ENCODE measurements at regions not wholly inside any gene's neighbourhood (a gene's known extent, or its start where the extent isn't known, plus 50 kb on each side); places are given as distances from the start of the nearest gene placed in this dataset.
"Not testable (repeated sequence)": the region's sequence is repeated elsewhere in the genome, so short reads cannot be mapped to it uniquely, and the experiment has no call there.

GRCh38 chr1:104946558-104947210, 1197.0 kb downstream of the AMY1C start:
- no peak for ATAC-seq
- no peak for DNase-seq

- ATAC-seq, result no peak
- no peak for DNase-seq
Measured at GRCh38 chr1:104953555-104953954, 1203.9 kb downstream of the AMY1C start.

GRCh38 chr1:104973516-104973915, 1223.8 kb downstream of the AMY1C start:
- DNase-seq (no peak), ATAC-seq (no peak)

- no peak for DNase-seq
- ATAC-seq, result no peak
Measured at GRCh38 chr1:104979651-104980050, 1230.0 kb downstream of the AMY1C start.

GRCh38 chr1:104987210-104987609, 1237.5 kb downstream of the AMY1C start:
- ATAC-seq, result no peak
- no peak for DNase-seq

GRCh38 chr1:104989012-104989411, 1239.3 kb downstream of the AMY1C start:
- DNase-seq (no peak), ATAC-seq (no peak)

- DNase-seq (no peak), ATAC-seq (no peak)
Measured at GRCh38 chr1:104991702-104992101, 1242.0 kb downstream of the AMY1C start.

GRCh38 chr1:105000793-105001192, 1251.1 kb downstream of the AMY1C start:
- DNase-seq, result no peak

GRCh38 chr1:105004515-105004914, 1254.8 kb downstream of the AMY1C start:
- DNase-seq (no peak), ATAC-seq (no peak)

More at GRCh38 chr1:105000793-105001192, 1251.1 kb downstream of the AMY1C start:
- no peak for ATAC-seq

GRCh38 chr1:105005594-105006195, 1256.0 kb downstream of the AMY1C start:
- DNase-seq (no peak), ATAC-seq (no peak)

- DNase-seq, result no peak
Measured at GRCh38 chr1:105017587-105017986, 1267.9 kb downstream of the AMY1C start.

GRCh38 chr1:105023719-105024118, 1274.0 kb downstream of the AMY1C start:
- DNase-seq, result no peak
- ATAC-seq, result no peak

More at GRCh38 chr1:105017587-105017986, 1267.9 kb downstream of the AMY1C start:
- no peak for ATAC-seq

GRCh38 chr1:105027838-105028471, 1278.3 kb downstream of the AMY1C start:
- no peak for ATAC-seq
- DNase-seq, result no peak

GRCh38 chr1:105072446-105072845, 1322.7 kb downstream of the AMY1C start:
- ATAC-seq (no peak), DNase-seq (no peak)

GRCh38 chr1:105072850-105073249, 1323.2 kb downstream of the AMY1C start:
- no peak for DNase-seq
- ATAC-seq, result no peak

- DNase-seq (no peak), ATAC-seq (no peak)
Measured at GRCh38 chr1:105073660-105074059, 1324.0 kb downstream of the AMY1C start.

GRCh38 chr1:105083611-105084010, 1333.9 kb downstream of the AMY1C start:
- no peak for ATAC-seq
- no peak for DNase-seq

- no peak for ATAC-seq
- DNase-seq, result no peak
Measured at GRCh38 chr1:105087506-105087905, 1337.8 kb downstream of the AMY1C start.

GRCh38 chr1:105088166-105088565, 1338.5 kb downstream of the AMY1C start:
- no peak for DNase-seq
- ATAC-seq, result no peak

- not testable (repeated sequence) for ATAC-seq, DNase-seq
Measured at GRCh38 chr1:105093893-105094292, 1344.2 kb downstream of the AMY1C start.

- ATAC-seq (no peak), DNase-seq (no peak)
Measured at GRCh38 chr1:105100102-105100501, 1350.4 kb downstream of the AMY1C start.

- no peak for ATAC-seq
Measured at GRCh38 chr1:105101261-105101660, 1351.6 kb downstream of the AMY1C start.

GRCh38 chr1:105102371-105102770, 1352.7 kb downstream of the AMY1C start:
- ATAC-seq (no peak), DNase-seq (no peak)

More at GRCh38 chr1:105101261-105101660, 1351.6 kb downstream of the AMY1C start:
- no peak for DNase-seq

Measured in stimulated activated naive CD8-positive, alpha-beta T cell treated with anti-CD3 and anti-CD28 coated beads, Interleukin-15, Interleukin-2, amounts not matched to agents 100 U/mL and 50 U/mL, for 24 hours (primary cell).